ENCODE measurements at regions not wholly inside any gene's neighbourhood (a gene's known extent, or its start where the extent isn't known, plus 50 kb on each side); places are given as distances from the start of the nearest gene placed in this dataset.

DNA sequence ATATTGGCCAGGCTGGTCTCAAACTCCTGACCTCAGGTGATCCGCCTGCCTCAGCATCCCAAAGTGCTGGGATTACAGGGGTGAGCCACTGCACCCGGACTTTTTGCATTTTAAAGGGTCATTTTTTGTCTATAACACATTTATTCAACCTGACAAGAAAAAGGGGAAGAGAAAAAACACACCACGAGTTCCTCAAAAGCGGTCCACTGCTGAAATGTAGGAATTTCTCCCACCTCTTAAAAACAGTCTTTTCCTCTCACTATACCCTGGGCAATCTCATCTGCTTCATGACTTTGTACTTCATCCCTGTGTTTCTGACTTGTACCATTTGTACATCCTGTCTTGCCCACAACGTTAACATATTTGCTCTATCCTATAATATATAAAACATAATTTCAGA is 413.3 kb upstream of the PTBP2 start:
- TF ChIP-seq EGR1 (IDR thresholded peaks at IDR 0.05; ENCODE audit: low read depth in 2 of 2) (no peak), JUND (IDR thresholded peaks at IDR 0.05) (no peak), SP1 (IDR thresholded peaks at IDR 0.05) (no peak), FOXA1 (IDR thresholded peaks at IDR 0.05) (no peak), NR2F2 (IDR thresholded peaks at IDR 0.05) (no peak), YY1 (IDR thresholded peaks at IDR 0.05) (no peak), RAD21 (IDR thresholded peaks at IDR 0.05) (no peak)
- TF ChIP-seq, protein P1, sequence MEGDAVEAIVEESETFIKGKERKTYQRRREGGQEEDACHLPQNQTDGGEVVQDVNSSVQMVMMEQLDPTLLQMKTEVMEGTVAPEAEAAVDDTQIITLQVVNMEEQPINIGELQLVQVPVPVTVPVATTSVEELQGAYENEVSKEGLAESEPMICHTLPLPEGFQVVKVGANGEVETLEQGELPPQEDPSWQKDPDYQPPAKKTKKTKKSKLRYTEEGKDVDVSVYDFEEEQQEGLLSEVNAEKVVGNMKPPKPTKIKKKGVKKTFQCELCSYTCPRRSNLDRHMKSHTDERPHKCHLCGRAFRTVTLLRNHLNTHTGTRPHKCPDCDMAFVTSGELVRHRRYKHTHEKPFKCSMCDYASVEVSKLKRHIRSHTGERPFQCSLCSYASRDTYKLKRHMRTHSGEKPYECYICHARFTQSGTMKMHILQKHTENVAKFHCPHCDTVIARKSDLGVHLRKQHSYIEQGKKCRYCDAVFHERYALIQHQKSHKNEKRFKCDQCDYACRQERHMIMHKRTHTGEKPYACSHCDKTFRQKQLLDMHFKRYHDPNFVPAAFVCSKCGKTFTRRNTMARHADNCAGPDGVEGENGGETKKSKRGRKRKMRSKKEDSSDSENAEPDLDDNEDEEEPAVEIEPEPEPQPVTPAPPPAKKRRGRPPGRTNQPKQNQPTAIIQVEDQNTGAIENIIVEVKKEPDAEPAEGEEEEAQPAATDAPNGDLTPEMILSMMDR (IDR thresholded peaks at IDR 0.05; ENCODE audit: low read depth, low read length, missing input control) = no peak
- TF ChIP-seq, protein P2, sequence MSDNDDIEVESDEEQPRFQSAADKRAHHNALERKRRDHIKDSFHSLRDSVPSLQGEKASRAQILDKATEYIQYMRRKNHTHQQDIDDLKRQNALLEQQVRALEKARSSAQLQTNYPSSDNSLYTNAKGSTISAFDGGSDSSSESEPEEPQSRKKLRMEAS (IDR thresholded peaks at IDR 0.05) = no peak
- TF ChIP-seq, protein P3, sequence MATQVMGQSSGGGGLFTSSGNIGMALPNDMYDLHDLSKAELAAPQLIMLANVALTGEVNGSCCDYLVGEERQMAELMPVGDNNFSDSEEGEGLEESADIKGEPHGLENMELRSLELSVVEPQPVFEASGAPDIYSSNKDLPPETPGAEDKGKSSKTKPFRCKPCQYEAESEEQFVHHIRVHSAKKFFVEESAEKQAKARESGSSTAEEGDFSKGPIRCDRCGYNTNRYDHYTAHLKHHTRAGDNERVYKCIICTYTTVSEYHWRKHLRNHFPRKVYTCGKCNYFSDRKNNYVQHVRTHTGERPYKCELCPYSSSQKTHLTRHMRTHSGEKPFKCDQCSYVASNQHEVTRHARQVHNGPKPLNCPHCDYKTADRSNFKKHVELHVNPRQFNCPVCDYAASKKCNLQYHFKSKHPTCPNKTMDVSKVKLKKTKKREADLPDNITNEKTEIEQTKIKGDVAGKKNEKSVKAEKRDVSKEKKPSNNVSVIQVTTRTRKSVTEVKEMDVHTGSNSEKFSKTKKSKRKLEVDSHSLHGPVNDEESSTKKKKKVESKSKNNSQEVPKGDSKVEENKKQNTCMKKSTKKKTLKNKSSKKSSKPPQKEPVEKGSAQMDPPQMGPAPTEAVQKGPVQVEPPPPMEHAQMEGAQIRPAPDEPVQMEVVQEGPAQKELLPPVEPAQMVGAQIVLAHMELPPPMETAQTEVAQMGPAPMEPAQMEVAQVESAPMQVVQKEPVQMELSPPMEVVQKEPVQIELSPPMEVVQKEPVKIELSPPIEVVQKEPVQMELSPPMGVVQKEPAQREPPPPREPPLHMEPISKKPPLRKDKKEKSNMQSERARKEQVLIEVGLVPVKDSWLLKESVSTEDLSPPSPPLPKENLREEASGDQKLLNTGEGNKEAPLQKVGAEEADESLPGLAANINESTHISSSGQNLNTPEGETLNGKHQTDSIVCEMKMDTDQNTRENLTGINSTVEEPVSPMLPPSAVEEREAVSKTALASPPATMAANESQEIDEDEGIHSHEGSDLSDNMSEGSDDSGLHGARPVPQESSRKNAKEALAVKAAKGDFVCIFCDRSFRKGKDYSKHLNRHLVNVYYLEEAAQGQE (IDR thresholded peaks at IDR 0.05) = no peak
- TF ChIP-seq, protein P4, sequence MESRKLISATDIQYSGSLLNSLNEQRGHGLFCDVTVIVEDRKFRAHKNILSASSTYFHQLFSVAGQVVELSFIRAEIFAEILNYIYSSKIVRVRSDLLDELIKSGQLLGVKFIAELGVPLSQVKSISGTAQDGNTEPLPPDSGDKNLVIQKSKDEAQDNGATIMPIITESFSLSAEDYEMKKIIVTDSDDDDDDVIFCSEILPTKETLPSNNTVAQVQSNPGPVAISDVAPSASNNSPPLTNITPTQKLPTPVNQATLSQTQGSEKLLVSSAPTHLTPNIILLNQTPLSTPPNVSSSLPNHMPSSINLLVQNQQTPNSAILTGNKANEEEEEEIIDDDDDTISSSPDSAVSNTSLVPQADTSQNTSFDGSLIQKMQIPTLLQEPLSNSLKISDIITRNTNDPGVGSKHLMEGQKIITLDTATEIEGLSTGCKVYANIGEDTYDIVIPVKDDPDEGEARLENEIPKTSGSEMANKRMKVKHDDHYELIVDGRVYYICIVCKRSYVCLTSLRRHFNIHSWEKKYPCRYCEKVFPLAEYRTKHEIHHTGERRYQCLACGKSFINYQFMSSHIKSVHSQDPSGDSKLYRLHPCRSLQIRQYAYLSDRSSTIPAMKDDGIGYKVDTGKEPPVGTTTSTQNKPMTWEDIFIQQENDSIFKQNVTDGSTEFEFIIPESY (IDR thresholded peaks at IDR 0.05) = no peak

Data from liver (tissue), 3 donors.